ENCODE measurements at regions not wholly inside any gene's neighbourhood (a gene's known extent, or its start where the extent isn't known, plus 50 kb on each side); places are given as distances from the start of the nearest gene placed in this dataset.

DNA sequence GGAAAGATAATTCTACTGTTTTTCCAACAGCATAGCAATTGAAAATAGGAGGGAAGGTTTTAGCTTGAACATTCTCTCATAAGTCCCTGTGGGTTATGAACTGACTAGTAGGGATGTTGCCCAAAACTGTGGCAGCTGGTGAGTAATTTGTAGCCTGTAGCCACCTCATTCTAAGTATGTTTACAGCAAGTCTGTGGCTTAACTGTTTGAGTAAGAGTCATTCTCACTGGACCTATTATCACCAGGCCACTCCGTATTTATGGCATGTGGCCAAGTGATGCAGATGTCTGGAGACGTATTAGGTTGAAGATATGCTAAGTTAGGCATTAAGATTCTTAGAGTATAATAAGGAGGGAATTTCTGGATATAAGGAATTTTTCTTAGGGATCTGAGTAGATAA, 458.3 kb downstream of the ETNK1 start:
- Histone ChIP-seq H2BK120ac (ENCODE audit: low read depth, low read length, poor library complexity, severe bottlenecking) (no peak overlapping the region), H3K27ac (ENCODE audit: insufficient read length, low read depth, low read length) (no peak overlapping the region), H3K4ac (ENCODE audit: low read depth, low read length) (no peak overlapping the region), H4K91ac (ENCODE audit: insufficient read length, low read depth, low read length) (no peak overlapping the region), H2BK15ac (ENCODE audit: low read depth, low read length) (no peak overlapping the region), H3K9ac (ENCODE audit: extremely low read depth, insufficient read length, low read length) (no peak overlapping the region), H4K8ac (replicated peaks; ENCODE audit: insufficient read length, low read depth, low read length) (no peak overlapping the region), H4K20me1 (ENCODE audit: control insufficient read depth, insufficient read depth, insufficient read length) (no peaks in the 10 kb centered on the region), H3K56ac (ENCODE audit: insufficient read length, low read depth, low read length) (no peak overlapping the region), H2AFZ (ENCODE audit: low read length) (no peak overlapping the region), H2BK5ac (ENCODE audit: insufficient read length, low read length) (no peak overlapping the region), H2BK12ac (ENCODE audit: insufficient read length, low read depth, low read length) (no peak overlapping the region), H4K5ac (ENCODE audit: insufficient read length, low read depth, low read length) (no peak overlapping the region), H3K79me1 (ENCODE audit: insufficient read depth, low read depth, low read length, poor library complexity, severe bottlenecking) (no peaks in the 10 kb centered on the region), H3K27me3 (ENCODE audit: insufficient read depth, low read length) (no peaks in the 10 kb centered on the region), H3K14ac (ENCODE audit: insufficient read depth, low read length) (no peak overlapping the region), H3K4me1 (ENCODE audit: insufficient read depth, low read length) (no peaks in the 10 kb centered on the region), H3K23me2 (ENCODE audit: insufficient read length, low read depth, low read length, poor library complexity, severe bottlenecking) (no peaks in the 10 kb centered on the region), H3K18ac (ENCODE audit: insufficient read length, low read depth, low read length) (no peak overlapping the region), H3K4me2 (ENCODE audit: insufficient read depth, insufficient read length, low read length) (no peak overlapping the region), H2BK20ac (ENCODE audit: low read depth, low read length, poor library complexity, severe bottlenecking) (no peak overlapping the region), H3T11ph (ENCODE audit: low read length) (no peak overlapping the region), H2AK5ac (ENCODE audit: insufficient read length, low read length) (no peak overlapping the region), H3K23ac (ENCODE audit: insufficient read length, low read depth, low read length) (no peak overlapping the region), H3K79me2 (ENCODE audit: insufficient read depth, low read length) (no peaks in the 10 kb centered on the region), H3K9me3 (ENCODE audit: control insufficient read depth, low read depth, low read length) (no peaks in the 10 kb centered on the region)
- no peak for DNase-seq
- Mint-ChIP-seq H3K9me3 (peaks cover 0 to under 1% of the 10 kb centered on the region in 2 experiments; a peak in 1 of 5 replicates), H3K27me3 (ENCODE audit: low read depth) (no peaks in the 10 kb centered on the region), H3K36me3 (ENCODE audit: insufficient read depth in 1 of 3, low read depth in 3 of 3) (no peaks in the 10 kb centered on the region), H3K4me1 (no peaks in the 10 kb centered on the region), H3K27ac (no peak overlapping the region), H3K4me3 (no peak overlapping the region)
- TF ChIP-seq, protein P1, sequence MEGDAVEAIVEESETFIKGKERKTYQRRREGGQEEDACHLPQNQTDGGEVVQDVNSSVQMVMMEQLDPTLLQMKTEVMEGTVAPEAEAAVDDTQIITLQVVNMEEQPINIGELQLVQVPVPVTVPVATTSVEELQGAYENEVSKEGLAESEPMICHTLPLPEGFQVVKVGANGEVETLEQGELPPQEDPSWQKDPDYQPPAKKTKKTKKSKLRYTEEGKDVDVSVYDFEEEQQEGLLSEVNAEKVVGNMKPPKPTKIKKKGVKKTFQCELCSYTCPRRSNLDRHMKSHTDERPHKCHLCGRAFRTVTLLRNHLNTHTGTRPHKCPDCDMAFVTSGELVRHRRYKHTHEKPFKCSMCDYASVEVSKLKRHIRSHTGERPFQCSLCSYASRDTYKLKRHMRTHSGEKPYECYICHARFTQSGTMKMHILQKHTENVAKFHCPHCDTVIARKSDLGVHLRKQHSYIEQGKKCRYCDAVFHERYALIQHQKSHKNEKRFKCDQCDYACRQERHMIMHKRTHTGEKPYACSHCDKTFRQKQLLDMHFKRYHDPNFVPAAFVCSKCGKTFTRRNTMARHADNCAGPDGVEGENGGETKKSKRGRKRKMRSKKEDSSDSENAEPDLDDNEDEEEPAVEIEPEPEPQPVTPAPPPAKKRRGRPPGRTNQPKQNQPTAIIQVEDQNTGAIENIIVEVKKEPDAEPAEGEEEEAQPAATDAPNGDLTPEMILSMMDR (conservative IDR thresholded peaks at IDR 0.05): no peak
- no CpG with 5 or more reads among the region's 2 CpGs for WGBS (ENCODE audit: extremely low coverage, insufficient read length, low lambda C conversion rate)
